KMS-11 (cell line): ENCODE measurements at regions not wholly inside any gene's neighbourhood (a gene's known extent, or its start where the extent isn't known, plus 50 kb on each side); places are given as distances from the start of the nearest gene placed in this dataset.
"Not testable (repeated sequence)": the region's sequence is repeated elsewhere in the genome, so short reads cannot be mapped to it uniquely, and the experiment has no call there.

Experiments used
- H2AFZ ChIP-seq: fragments of 200-600 bp; sonication (generic); 2 replicates; pipeline ENCODE4 v1.6.1; 2016; ENCODE audit warnings: antibody characterized with exemption, mixed run types, low read depth
- H3K27ac ChIP-seq: fragments of 200-600 bp; sonication (generic); 2 replicates; pipeline ENCODE4 v1.6.1; 2016; ENCODE audit warnings: mild to moderate bottlenecking, mixed run types
- H3K27me3 ChIP-seq: fragments of 200-600 bp; sonication (generic); 2 replicates; pipeline ENCODE4 v1.6.1; 2017; ENCODE audit warnings: mild to moderate bottlenecking, low read depth, mixed run types, moderate library complexity; ENCODE audit not compliant: insufficient read depth
- H3K36me3 ChIP-seq: fragments of 200-600 bp; sonication (generic); 2 replicates; pipeline ENCODE4 v1.6.1; 2017; ENCODE audit warnings: mild to moderate bottlenecking, mixed run types; ENCODE audit not compliant: insufficient read depth
- H3K4me1 ChIP-seq: fragments of 200-600 bp; sonication (generic); 2 replicates; pipeline ENCODE4 v1.6.1; 2016; ENCODE audit warnings: mild to moderate bottlenecking, low read depth, mixed run types; ENCODE audit not compliant: poor library complexity, severe bottlenecking
- H3K4me2 ChIP-seq: fragments of 200-600 bp; sonication (generic); 2 replicates; pipeline ENCODE4 v1.7.0; 2016; ENCODE audit warnings: mild to moderate bottlenecking, mixed run types
- H3K4me3 ChIP-seq: fragments of 200-600 bp; sonication (generic); IDR thresholded peaks from 2 replicates; pipeline ENCODE4 v1.6.1; 2017; ENCODE audit warnings: low read depth, low read length, mixed read lengths; ENCODE audit not compliant: insufficient read depth
- H3K79me2 ChIP-seq: fragments of 200-600 bp; sonication (generic); 2 replicates; pipeline ENCODE4 v1.6.1; 2016; ENCODE audit warnings: low read depth, mixed run types; ENCODE audit not compliant: insufficient read depth
- H3K9ac ChIP-seq: fragments of 200-600 bp; sonication (generic); 2 replicates; pipeline ENCODE4 v1.6.1; 2016; ENCODE audit warnings: mild to moderate bottlenecking, mixed run types
- H4K20me1 ChIP-seq: fragments of 200-600 bp; sonication (generic); 2 replicates; pipeline ENCODE4 v1.6.1; 2016; ENCODE audit warnings: mild to moderate bottlenecking, mixed run types; ENCODE audit not compliant: insufficient read depth
- TF ChIP-seq, protein P1 (sequence below): fragments of 200-600 bp; sonication (generic); conservative IDR thresholded peaks from 2 replicates; pipeline ENCODE4 v1.6.1; 2017; ENCODE audit warnings: low read depth, mild to moderate bottlenecking, antibody characterized with exemption, low read length, moderate library complexity, mixed read lengths

DNA sequence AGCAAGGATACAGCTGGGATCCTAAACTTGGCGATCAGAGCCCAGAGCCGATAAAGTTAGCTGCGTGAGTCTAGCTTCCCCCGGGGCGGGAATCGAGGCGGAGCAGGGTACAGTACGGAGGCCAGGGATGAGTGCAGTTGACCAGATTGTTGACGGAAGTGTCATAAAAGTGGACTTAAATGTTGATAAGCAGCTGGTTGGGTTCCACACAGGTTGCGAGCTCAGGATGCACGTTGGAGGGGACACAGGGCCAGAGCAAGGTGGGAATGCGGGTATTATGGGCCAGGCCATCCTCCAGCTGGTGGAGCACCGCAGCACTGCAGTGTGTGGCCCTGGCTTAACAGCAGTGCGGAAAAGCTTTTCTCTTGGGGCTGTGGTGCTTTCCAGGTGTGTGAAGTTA, 76.0 kb upstream of the PZP start:
- H3K4me1 ChIP-seq: not testable (repeated sequence)
- Histone ChIP-seq H3K9ac (peak overlapping the region; percentile 59; the same call in 1 of the 2 replicates), H3K27ac (peak overlapping the region; percentile 55; the same call in 1 of the 2 replicates)

DNA sequence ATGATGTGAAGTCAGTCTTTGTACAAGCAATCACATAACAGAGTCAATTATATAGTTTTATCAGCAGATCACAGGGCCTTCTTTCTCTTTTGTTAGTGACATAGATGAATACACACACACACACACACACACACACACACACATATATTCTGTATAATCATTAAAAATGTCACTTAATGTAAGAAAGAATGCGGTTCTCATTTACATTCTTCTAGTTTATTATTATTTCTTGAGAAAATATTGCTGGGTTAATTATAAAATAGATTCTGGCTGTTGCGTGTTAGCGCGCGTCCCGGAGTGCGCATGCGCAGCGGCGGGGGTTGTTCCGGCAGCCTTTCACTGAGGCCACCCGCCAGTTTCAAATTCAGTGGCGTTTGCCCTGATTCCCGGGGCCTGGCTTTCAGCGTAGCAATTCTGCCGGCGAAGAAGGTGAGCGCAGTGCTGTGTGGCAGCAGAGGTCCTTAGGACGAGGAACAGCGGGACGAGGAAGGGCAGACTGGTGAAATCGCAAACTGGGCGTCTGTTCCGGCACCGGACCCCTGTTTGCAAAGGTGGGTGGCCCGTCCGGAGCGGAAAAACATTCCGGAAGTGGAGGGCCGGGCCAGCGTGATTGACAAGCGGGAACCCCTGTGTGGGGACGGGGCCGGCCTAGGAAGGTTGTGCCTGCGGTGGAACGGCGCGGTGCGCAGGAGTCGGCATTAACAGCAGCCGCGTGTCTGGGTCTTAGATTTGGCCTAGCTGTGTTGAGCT, 75.3 kb upstream of the PZP start:
- peak overlapping the region; percentile 59; the same call in 1 of the 2 replicates for H3K9ac ChIP-seq
- peak overlapping the region; percentile 45; the same call in 1 of the 2 replicates for H3K27ac ChIP-seq

More for the DNA sequence above, 76.0 kb upstream of the PZP start:
- not testable (repeated sequence) for H3K79me2 ChIP-seq, H3K4me3 ChIP-seq, H4K20me1 ChIP-seq, H3K36me3 ChIP-seq, H3K27me3 ChIP-seq
- Histone ChIP-seq H3K4me2 (peak overlapping the region; percentile 41; the same call in 1 of the 2 replicates), H2AFZ (peak overlapping the region; percentile 30; the same call in 1 of the 2 replicates)

GRCh38 chr12:9276990-9277389, 68.8 kb upstream of the PZP start:
- no peak overlapping the region for H3K4me2 ChIP-seq
- no peaks in the 10 kb centered on the region for H3K79me2 ChIP-seq
- no peak overlapping the region for H3K9ac ChIP-seq
- H3K4me3 ChIP-seq: no peak overlapping the region
- no peak overlapping the region for H2AFZ ChIP-seq
- H3K27me3 ChIP-seq: no peaks in the 10 kb centered on the region
- no peaks in the 10 kb centered on the region for H3K4me1 ChIP-seq
- H3K36me3 ChIP-seq: no peaks in the 10 kb centered on the region
- H3K27ac ChIP-seq: no peak overlapping the region
- no peaks in the 10 kb centered on the region for H4K20me1 ChIP-seq
- TF ChIP-seq, protein P1, sequence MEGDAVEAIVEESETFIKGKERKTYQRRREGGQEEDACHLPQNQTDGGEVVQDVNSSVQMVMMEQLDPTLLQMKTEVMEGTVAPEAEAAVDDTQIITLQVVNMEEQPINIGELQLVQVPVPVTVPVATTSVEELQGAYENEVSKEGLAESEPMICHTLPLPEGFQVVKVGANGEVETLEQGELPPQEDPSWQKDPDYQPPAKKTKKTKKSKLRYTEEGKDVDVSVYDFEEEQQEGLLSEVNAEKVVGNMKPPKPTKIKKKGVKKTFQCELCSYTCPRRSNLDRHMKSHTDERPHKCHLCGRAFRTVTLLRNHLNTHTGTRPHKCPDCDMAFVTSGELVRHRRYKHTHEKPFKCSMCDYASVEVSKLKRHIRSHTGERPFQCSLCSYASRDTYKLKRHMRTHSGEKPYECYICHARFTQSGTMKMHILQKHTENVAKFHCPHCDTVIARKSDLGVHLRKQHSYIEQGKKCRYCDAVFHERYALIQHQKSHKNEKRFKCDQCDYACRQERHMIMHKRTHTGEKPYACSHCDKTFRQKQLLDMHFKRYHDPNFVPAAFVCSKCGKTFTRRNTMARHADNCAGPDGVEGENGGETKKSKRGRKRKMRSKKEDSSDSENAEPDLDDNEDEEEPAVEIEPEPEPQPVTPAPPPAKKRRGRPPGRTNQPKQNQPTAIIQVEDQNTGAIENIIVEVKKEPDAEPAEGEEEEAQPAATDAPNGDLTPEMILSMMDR: no peak

More for the DNA sequence above, 75.3 kb upstream of the PZP start:
- not testable (repeated sequence) for H3K79me2 ChIP-seq, H3K36me3 ChIP-seq, H4K20me1 ChIP-seq, H3K4me1 ChIP-seq, H3K4me3 ChIP-seq, H3K27me3 ChIP-seq
- Histone ChIP-seq H2AFZ (peak overlapping the region; percentile 46), H3K4me2 (peak overlapping the region; percentile 84)

- H3K4me3 ChIP-seq: no peak overlapping the region
- no peaks in the 10 kb centered on the region for H3K36me3 ChIP-seq
- no peaks in the 10 kb centered on the region for H3K4me1 ChIP-seq
- H2AFZ ChIP-seq: no peak overlapping the region
- H3K27me3 ChIP-seq: no peaks in the 10 kb centered on the region
- no peak overlapping the region for H3K9ac ChIP-seq
- TF ChIP-seq, protein P1: no peak
- H4K20me1 ChIP-seq: no peaks in the 10 kb centered on the region
- H3K4me2 ChIP-seq: no peak overlapping the region
- no peak overlapping the region for H3K27ac ChIP-seq
- H3K79me2 ChIP-seq: no peaks in the 10 kb centered on the region
Observed at GRCh38 chr12:9273276-9273675, 65.1 kb upstream of the PZP start.

DNA sequence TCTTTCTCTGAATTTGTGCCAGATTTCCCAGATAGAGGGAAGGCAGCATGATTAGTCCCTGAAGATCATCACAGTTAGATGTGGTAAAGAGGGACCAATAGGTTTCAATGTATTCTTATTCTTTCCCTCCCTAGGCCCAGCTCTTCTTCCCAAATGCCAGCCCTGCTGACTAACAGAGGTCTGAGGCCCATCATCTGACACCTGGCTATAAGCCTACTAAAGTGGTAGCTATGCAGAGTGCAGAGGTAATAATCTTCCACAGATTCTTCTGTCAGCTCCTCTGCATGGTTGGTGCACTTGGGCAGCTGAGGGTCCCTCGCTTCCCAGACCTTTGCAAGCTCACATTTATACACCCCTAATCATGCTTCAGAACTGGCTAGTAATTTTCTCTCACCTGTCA, 63.7 kb upstream of the PZP start:
- no peak overlapping the region for H3K27ac ChIP-seq
- no peaks in the 10 kb centered on the region for H3K27me3 ChIP-seq
- H3K4me2 ChIP-seq: no peak overlapping the region
- H2AFZ ChIP-seq: no peak overlapping the region
- H3K36me3 ChIP-seq: no peaks in the 10 kb centered on the region
- no peaks in the 10 kb centered on the region for H3K4me1 ChIP-seq
- TF ChIP-seq, protein P1: no peak
- no peak overlapping the region for H3K9ac ChIP-seq
- H4K20me1 ChIP-seq: no peaks in the 10 kb centered on the region
- H3K79me2 ChIP-seq: no peaks in the 10 kb centered on the region
- H3K4me3 ChIP-seq: no peak overlapping the region
